ENCODE measurements at regions not wholly inside any gene's neighbourhood (a gene's known extent, or its start where the extent isn't known, plus 50 kb on each side); places are given as distances from the start of the nearest gene placed in this dataset.

GRCh38 chr1:5765997-5766913, 226.0 kb downstream of the NPHP4 start:
- no peak for DNase-seq

- DNase-seq: no peak
Measured at GRCh38 chr1:5765483-5765882, 226.7 kb downstream of the NPHP4 start.

- no peak for DNase-seq
Measured at GRCh38 chr1:5764959-5765358, 227.3 kb downstream of the NPHP4 start.

GRCh38 chr1:5764464-5764863, 227.8 kb downstream of the NPHP4 start:
- DNase-seq: no peak

GRCh38 chr1:5763696-5764370, 228.4 kb downstream of the NPHP4 start:
- no peak for DNase-seq

- no peak for DNase-seq
Measured at GRCh38 chr1:5758859-5759578, 233.2 kb downstream of the NPHP4 start.

- DNase-seq: no peak
Measured at GRCh38 chr1:5758000-5758858, 234.0 kb downstream of the NPHP4 start.

GRCh38 chr1:5757187-5757805, 234.9 kb downstream of the NPHP4 start:
- DNase-seq: no peak

- DNase-seq: no peak
Measured at GRCh38 chr1:5756434-5757186, 235.6 kb downstream of the NPHP4 start.

GRCh38 chr1:5755552-5756125, 236.6 kb downstream of the NPHP4 start:
- no peak for DNase-seq

GRCh38 chr1:5754817-5755551, 237.2 kb downstream of the NPHP4 start:
- no peak for DNase-seq

- DNase-seq: no peak
Measured at GRCh38 chr1:5753549-5754421, 238.4 kb downstream of the NPHP4 start.

- DNase-seq: no peak
Measured at GRCh38 chr1:5752746-5753548, 239.3 kb downstream of the NPHP4 start.

- DNase-seq: no peak
Measured at GRCh38 chr1:5751833-5752745, 240.1 kb downstream of the NPHP4 start.

GRCh38 chr1:5751163-5751540, 241.1 kb downstream of the NPHP4 start:
- DNase-seq: no peak

- no peak for DNase-seq
Measured at GRCh38 chr1:5750186-5751162, 241.8 kb downstream of the NPHP4 start.

Measured in NK-92 treated with Interleukin-12 subunit alpha and Interleukin-12 subunit beta, amount 100 ng/mL, for 24 hours (cell line).